HG02588 (cell line): ENCODE measurements at regions not wholly inside any gene's neighbourhood (a gene's known extent, or its start where the extent isn't known, plus 50 kb on each side); places are given as distances from the start of the nearest gene placed in this dataset.
"Not testable (repeated sequence)": the region's sequence is repeated elsewhere in the genome, so short reads cannot be mapped to it uniquely, and the experiment has no call there.

Source experiments
- ATAC-seq: cut with Tn5 transposase; IDR thresholded peaks from one replicate; pipeline ENCODE4 v1.9.1; 2021; ENCODE audit warnings: mild to moderate bottlenecking, moderate library complexity; ENCODE audit not compliant: unreplicated experiment

GRCh38 chr13:112172641-112173251, 105.8 kb downstream of the SOX1 start:
- no peak for ATAC-seq

GRCh38 chr13:112174476-112175110, 107.6 kb downstream of the SOX1 start:
- ATAC-seq = no peak

GRCh38 chr13:112175162-112176075, 108.5 kb downstream of the SOX1 start:
- ATAC-seq = no peak

GRCh38 chr13:112176141-112177119, 109.5 kb downstream of the SOX1 start:
- ATAC-seq = not testable (repeated sequence)

- no peak for ATAC-seq
Observed at GRCh38 chr13:112177450-112178288, 110.7 kb downstream of the SOX1 start.

GRCh38 chr13:112178769-112179168, 111.8 kb downstream of the SOX1 start:
- no peak for ATAC-seq

GRCh38 chr13:112179421-112179820, 112.5 kb downstream of the SOX1 start:
- no peak for ATAC-seq

GRCh38 chr13:112179995-112180394, 113.0 kb downstream of the SOX1 start:
- no peak for ATAC-seq

GRCh38 chr13:112181336-112182067, 114.6 kb downstream of the SOX1 start:
- ATAC-seq = no peak

- no peak for ATAC-seq
Observed at GRCh38 chr13:112182251-112182650, 115.3 kb downstream of the SOX1 start.

GRCh38 chr13:112182846-112183531, 116.0 kb downstream of the SOX1 start:
- no peak for ATAC-seq

- no peak for ATAC-seq
Observed at GRCh38 chr13:112183532-112184090, 116.7 kb downstream of the SOX1 start.

GRCh38 chr13:112184261-112184660, 117.3 kb downstream of the SOX1 start:
- ATAC-seq = no peak

GRCh38 chr13:112184851-112185371, 118.0 kb downstream of the SOX1 start:
- no peak for ATAC-seq

- no peak for ATAC-seq
Observed at GRCh38 chr13:112185466-112185865, 118.5 kb downstream of the SOX1 start.

- ATAC-seq = no peak
Observed at GRCh38 chr13:112186091-112186490, 119.1 kb downstream of the SOX1 start.

GRCh38 chr13:112187527-112188297, 120.8 kb downstream of the SOX1 start:
- ATAC-seq = no peak
